IPS-18a (cell line): ENCODE measurements at regions not wholly inside any gene's neighbourhood (a gene's known extent, or its start where the extent isn't known, plus 50 kb on each side); places are given as distances from the start of the nearest gene placed in this dataset.
A peak's percentile ranks its signal among the peaks of the same experiment; 100 is the strongest.
"Not testable (repeated sequence)": the region's sequence is repeated elsewhere in the genome, so short reads cannot be mapped to it uniquely, and the experiment has no call there.

ENCODE experiments used
- H3K27ac ChIP-seq: one replicate; pipeline ENCODE4 v1.5.1; 2013; ENCODE audit warnings: low read length
- H3K27me3 ChIP-seq: one replicate; pipeline ENCODE4 v1.6.1; 2013; ENCODE audit warnings: mild to moderate bottlenecking, low read length; ENCODE audit not compliant: control insufficient read depth, insufficient read depth
- H3K36me3 ChIP-seq: one replicate; pipeline ENCODE4 v1.6.1; 2013; ENCODE audit warnings: low read depth, low read length; ENCODE audit not compliant: control insufficient read depth
- H3K4me1 ChIP-seq: one replicate; pipeline ENCODE4 v1.6.1; 2013; ENCODE audit warnings: low read depth, low read length; ENCODE audit not compliant: control insufficient read depth
- H3K4me3 ChIP-seq: one replicate; pipeline ENCODE4 v1.5.1; 2013; ENCODE audit warnings: low read length
- H3K9ac ChIP-seq: one replicate; pipeline ENCODE4 v1.6.1; 2013; ENCODE audit warnings: mild to moderate bottlenecking, low read length, moderate library complexity
- H3K9me3 ChIP-seq: one replicate; pipeline ENCODE4 v1.6.1; 2013; ENCODE audit warnings: low read depth, low read length; ENCODE audit not compliant: control insufficient read depth

DNA sequence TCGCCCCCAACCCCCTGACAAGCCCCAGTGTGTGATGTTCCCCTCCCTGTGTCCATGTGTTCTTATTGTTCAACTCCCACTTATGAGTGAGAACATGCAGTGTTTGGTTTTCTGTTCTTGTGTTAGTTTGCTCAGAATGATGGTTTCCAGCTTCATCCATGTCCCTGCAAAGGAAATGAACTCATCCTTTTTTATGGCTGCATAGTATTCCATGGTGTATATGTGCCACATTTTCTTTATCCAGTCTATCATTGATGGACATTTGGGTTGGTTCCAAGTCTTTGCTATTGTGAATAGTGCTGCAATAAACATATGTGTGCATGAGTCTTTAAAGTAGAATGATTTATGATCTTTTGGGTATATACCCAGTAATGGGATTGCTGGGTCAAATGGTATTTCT lies 107.5 kb downstream of the UTP18 start:
- H3K27ac ChIP-seq, H3K4me3 ChIP-seq, H3K9me3 ChIP-seq, H3K9ac ChIP-seq, H3K27me3 ChIP-seq, H3K36me3 ChIP-seq: not testable (repeated sequence)
- peaks cover 13% of the 10 kb centered on the region for H3K4me1 ChIP-seq

DNA sequence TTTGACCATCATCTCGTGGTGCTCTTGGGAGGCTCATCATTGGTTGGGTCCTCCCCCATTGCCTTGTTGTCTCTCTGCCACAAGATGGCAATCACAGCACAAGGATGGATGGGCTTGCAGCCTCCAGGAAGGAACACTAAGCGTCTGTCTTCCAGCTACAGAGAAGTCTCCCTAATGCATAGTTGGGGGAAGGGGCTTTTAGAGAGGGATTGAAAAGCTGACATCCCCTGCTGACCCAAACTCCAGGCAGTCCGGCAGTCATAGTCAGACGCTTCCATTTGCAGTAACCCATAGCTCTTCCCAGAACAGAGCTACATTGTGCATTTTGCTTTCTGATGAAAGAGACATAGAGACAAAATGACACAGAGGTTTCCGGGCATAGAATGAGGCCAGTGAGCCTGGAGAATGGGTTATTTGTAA lies 111.4 kb downstream of the UTP18 start:
- Histone ChIP-seq H3K9me3 (no peaks in the 10 kb centered on the region), H3K36me3 (no peaks in the 10 kb centered on the region), H3K27ac (no peak overlapping the region), H3K9ac (peak overlapping the region; percentile 21), H3K27me3 (no peaks in the 10 kb centered on the region), H3K4me1 (peaks cover 32% of the 10 kb centered on the region), H3K4me3 (peak overlapping the region; percentile 34)

DNA sequence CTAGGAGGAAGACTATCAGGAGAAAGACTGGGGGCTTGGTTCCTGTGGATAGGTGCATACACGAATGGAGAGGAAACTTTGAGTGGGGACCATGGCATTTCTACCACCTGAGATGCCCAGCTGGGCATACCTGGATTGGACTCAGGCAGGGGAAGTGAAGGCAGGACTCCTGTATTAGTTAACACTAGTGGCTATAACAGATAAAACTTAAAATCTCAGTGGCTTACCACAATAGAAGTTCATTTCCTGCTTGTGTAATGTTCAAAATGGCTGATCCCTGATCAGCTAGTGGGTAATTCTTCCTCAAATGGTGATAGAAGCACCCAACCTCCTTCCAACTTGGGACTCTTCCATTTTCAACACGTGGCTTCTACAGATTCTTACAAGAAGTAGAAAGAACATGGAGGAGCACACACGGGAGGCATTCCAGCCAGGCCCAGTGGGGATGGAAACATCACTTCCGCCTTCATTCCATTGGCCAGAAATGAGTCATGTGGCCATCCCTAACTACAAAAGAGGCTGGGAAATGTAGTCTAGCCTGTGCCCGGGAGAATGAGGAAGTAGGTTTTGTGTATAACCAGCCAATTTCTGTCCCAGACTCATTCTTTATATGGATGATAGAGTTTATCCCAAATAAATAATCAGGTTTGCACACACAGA lies 112.1 kb downstream of the UTP18 start:
- H3K4me3 ChIP-seq = peak overlapping the region; percentile 34
- no peaks in the 10 kb centered on the region for H3K9me3 ChIP-seq
- peak overlapping the region; percentile 70 for H3K27ac ChIP-seq
- no peaks in the 10 kb centered on the region for H3K27me3 ChIP-seq
- no peaks in the 10 kb centered on the region for H3K36me3 ChIP-seq
- peaks cover 32% of the 10 kb centered on the region for H3K4me1 ChIP-seq
- peak overlapping the region; percentile 21 for H3K9ac ChIP-seq

DNA sequence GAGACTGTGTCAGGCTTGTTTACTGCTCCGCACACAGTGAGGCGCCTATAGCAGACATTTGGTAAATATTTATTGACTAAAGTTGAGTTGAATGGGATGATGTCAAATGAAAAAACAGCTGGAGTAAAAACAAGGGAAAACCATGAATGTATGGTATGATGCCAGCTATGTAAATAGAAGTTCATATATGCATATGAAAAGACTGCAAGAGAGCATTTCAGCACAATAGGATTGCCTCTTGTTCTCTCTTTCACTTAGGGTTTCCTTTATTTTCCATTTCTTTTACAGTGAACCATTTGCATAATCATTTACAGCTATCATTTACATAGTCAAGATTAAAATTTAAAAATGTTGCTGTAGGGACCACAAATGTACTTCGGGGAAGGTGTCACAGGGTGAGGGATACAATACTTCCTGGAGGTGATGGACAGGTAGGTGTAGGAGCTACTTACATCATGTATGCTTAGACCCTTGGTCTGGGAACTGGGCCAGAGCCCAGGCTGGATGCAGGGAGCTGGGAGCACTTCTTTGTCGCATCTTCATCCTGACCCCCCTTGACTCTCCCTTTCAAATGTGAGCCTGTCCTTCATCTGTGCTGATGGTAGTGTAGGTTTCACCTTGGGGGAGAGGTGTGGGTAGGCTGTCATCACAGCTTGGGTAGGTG lies 113.3 kb downstream of the UTP18 start:
- Histone ChIP-seq H3K27me3 (no peaks in the 10 kb centered on the region), H3K9me3 (no peaks in the 10 kb centered on the region), H3K36me3 (no peaks in the 10 kb centered on the region), H3K9ac (no peak overlapping the region), H3K4me3 (no peak overlapping the region), H3K4me1 (peaks cover 32% of the 10 kb centered on the region), H3K27ac (no peak overlapping the region)

DNA sequence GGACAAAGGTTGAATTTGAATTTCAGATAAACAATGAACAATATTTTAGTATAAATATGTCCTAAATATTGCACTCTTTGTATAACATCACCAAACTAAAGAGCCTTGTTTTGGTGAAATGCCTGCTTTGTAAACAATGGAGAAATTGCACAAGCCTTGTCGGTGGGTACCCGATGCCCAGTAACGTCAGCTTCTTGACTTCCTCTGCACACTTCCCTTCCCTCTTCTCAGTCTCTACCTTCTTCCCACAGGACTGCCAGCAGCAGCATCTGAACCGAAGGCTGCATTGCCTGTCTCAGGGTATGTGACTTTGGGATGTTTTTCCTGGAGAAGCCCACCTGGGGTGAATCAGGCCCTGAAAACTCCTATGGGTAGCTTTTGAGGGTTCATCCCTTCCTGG lies 113.9 kb downstream of the UTP18 start:
- Histone ChIP-seq H3K27me3 (no peaks in the 10 kb centered on the region), H3K27ac (no peak overlapping the region), H3K9ac (no peak overlapping the region), H3K4me1 (peaks cover 32% of the 10 kb centered on the region), H3K4me3 (no peak overlapping the region), H3K36me3 (no peaks in the 10 kb centered on the region), H3K9me3 (no peaks in the 10 kb centered on the region)

DNA sequence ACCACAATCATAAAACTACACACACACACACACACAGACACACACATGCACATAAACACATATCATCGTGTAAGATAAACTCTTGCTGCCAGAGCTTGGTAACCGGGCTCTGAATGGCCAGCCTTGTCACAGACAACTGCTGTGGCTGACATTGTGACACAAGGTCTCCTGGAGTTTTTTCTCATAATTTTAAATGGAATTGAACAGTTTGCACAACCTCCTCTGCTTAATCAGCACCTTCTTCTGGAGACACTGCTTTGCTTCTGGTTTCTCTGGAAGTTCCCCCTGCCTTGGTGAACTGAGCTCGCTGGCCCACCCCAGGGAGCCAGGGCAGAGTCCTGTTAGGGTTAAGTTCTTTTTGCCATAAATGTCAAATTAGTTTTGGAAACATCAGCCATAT lies 115.4 kb downstream of the UTP18 start:
- no peak overlapping the region for H3K4me3 ChIP-seq
- H3K27me3 ChIP-seq = no peaks in the 10 kb centered on the region
- H3K27ac ChIP-seq = no peak overlapping the region
- no peaks in the 10 kb centered on the region for H3K36me3 ChIP-seq
- H3K4me1 ChIP-seq = peaks cover 32% of the 10 kb centered on the region
- H3K9ac ChIP-seq = no peak overlapping the region
- no peaks in the 10 kb centered on the region for H3K9me3 ChIP-seq

DNA sequence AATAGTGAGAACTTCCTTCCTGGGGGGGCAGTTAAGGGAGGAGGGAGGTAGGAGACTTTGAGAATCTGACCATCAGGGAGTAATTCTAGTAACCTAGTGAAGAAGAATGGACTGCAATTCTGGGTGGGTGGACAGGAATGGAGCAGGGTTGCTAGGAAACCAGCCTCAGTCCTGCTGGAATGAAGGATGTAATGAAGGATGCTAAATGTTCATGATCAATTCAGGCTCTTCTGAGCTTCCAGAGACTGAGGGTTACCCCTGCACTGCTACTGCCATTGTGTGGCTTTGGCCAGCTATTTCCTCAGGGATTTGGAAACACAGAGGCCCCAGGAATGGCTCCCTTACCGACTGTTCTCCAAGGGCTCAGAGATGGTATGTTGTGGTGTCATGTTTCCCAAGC lies 116.4 kb downstream of the UTP18 start:
- H3K9ac ChIP-seq = no peak overlapping the region
- H3K36me3 ChIP-seq = no peaks in the 10 kb centered on the region
- peaks cover 32% of the 10 kb centered on the region for H3K4me1 ChIP-seq
- no peak overlapping the region for H3K27ac ChIP-seq
- H3K4me3 ChIP-seq = no peak overlapping the region
- H3K27me3 ChIP-seq = no peaks in the 10 kb centered on the region
- H3K9me3 ChIP-seq = no peaks in the 10 kb centered on the region

DNA sequence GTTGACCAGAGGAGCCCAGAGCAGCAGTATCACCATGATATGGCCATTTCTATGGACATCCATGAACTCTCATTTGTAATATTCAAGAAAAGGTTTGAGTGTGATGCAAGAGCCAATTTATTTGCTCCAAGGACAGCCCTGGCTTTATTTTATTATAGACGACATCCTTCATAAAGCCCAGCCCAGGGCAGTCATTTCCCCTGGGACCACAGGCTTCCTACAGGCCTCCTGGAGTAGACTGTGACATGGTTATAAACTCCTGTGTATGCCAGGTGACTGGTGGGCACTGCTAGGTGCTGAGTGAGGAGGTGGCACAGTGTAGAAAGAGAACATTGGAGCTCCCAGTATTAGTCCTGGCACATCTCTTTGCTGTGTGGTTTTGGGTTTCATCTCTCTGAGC lies 120.9 kb downstream of the UTP18 start:
- Histone ChIP-seq H3K27me3 (no peaks in the 10 kb centered on the region), H3K27ac (no peak overlapping the region), H3K36me3 (no peaks in the 10 kb centered on the region), H3K9ac (no peak overlapping the region), H3K9me3 (no peaks in the 10 kb centered on the region), H3K4me3 (no peak overlapping the region), H3K4me1 (no peaks in the 10 kb centered on the region)

DNA sequence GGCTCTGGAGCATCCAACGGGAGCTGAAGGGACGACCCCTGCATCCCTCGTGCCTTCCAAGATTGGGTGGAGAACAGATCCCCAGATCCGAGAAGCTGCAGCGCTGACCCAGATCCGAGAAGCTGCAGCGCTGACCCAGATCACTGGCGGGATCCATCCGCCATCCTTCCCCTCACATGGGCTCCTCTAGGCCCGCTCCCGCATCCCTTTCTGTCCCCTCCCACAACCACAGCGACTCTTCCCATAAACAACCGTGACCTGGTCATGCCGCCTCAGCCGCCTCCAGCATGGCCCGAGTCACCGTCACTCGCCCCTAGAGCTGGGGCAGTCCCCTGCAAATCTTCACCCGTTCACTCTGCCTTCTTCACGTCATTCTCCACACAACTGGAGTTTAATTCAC lies 124.9 kb downstream of the UTP18 start:
- H3K4me3 ChIP-seq = no peak overlapping the region
- no peaks in the 10 kb centered on the region for H3K4me1 ChIP-seq
- H3K9me3 ChIP-seq = no peaks in the 10 kb centered on the region
- no peak overlapping the region for H3K9ac ChIP-seq
- no peak overlapping the region for H3K27ac ChIP-seq
- H3K36me3 ChIP-seq = no peaks in the 10 kb centered on the region
- no peaks in the 10 kb centered on the region for H3K27me3 ChIP-seq

DNA sequence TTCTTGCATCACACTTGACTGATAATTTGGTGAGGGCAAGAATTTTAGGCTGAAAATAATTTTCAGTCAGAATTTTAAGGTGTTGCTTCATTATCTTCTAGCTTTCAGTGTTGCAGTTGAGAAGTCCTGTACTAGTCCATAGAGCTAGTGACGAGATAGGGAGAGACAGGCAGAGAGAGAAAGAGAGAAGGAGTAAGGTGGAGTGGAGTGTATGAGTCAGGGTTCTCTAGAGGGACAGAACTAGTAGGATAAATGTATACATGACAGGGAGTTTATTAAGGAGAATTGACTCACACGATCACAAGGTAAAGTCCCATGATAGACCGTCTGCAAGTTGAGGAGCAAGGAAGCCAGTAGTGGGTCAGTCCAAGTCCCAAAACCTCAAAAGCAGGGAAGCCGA lies 127.2 kb downstream of the UTP18 start:
- H3K27me3 ChIP-seq = no peaks in the 10 kb centered on the region
- no peaks in the 10 kb centered on the region for H3K36me3 ChIP-seq
- no peaks in the 10 kb centered on the region for H3K4me1 ChIP-seq
- H3K4me3 ChIP-seq = no peak overlapping the region
- H3K9ac ChIP-seq = no peak overlapping the region
- H3K9me3 ChIP-seq = no peaks in the 10 kb centered on the region
- no peak overlapping the region for H3K27ac ChIP-seq

DNA sequence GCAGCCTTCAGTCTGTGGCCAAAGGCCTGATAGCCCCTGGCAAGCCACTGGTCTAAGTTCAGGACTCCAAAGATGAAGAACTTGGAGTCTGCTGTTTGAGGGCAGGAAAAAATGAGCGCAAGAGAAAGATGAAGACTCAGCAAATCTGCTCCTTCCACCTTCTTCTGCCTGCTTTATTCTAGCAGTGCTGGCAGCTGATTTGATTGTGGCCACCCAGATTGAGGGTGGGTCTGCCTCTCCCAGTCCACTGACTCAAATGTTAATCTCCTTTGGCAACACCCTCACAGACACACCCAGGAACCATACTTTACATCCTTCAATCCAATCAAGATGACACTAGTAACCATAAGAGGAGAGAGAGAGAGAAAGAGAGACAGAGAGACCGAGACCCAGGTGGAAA lies 127.6 kb downstream of the UTP18 start:
- Histone ChIP-seq H3K4me3 (no peak overlapping the region), H3K27me3 (no peaks in the 10 kb centered on the region), H3K36me3 (no peaks in the 10 kb centered on the region), H3K27ac (no peak overlapping the region), H3K9me3 (no peaks in the 10 kb centered on the region), H3K4me1 (no peaks in the 10 kb centered on the region), H3K9ac (no peak overlapping the region)

DNA sequence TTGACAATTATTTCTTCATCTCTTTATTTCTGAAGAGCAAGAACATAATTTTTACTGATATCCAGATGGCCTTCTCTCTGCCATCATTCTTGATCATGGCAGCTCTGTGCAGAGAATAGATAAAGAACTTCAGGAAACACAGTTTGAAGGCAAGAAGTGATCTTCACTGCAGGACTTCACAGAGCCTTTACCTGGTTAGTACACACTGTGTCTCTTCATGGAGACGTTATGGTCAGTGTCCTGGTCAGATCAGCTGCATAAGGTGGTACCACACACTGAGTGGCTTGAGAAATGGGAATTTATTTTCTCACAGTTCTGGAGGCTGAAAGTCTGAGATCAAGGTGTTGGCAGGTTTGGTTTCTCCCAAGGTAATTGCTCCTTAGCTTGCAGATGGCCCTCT lies 129.5 kb downstream of the UTP18 start:
- Histone ChIP-seq H3K9me3 (no peaks in the 10 kb centered on the region), H3K27ac (no peak overlapping the region), H3K27me3 (no peaks in the 10 kb centered on the region), H3K9ac (no peak overlapping the region), H3K4me1 (no peaks in the 10 kb centered on the region), H3K36me3 (no peaks in the 10 kb centered on the region), H3K4me3 (no peak overlapping the region)
